HG03521 (cell line): ENCODE measurements at regions not wholly inside any gene's neighbourhood (a gene's known extent, or its start where the extent isn't known, plus 50 kb on each side); places are given as distances from the start of the nearest gene placed in this dataset.

Experiments
- ATAC-seq: cut with Tn5 transposase; IDR thresholded peaks from one replicate; pipeline ENCODE4 v1.9.1; 2021; ENCODE audit warnings: mild to moderate bottlenecking, moderate library complexity; ENCODE audit not compliant: unreplicated experiment

DNA sequence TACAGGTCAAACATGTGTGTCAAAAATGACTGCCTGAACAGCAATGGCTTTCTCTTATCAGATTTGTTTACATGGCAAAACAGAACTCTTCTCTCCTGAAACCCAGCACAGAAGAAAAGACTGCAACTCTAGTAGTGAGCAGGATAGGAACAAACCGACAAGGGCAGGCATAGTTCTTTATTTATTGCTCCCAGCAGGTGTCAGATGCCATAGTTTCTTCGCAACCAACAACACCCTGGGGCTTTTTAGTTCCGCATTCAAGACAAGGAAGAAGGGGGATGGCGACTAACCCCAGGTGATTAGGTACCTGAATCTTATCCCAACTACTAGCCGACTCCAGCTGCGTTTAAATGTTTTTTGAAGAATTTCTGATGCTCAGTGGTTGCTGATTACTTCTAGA, 367.5 kb upstream of the FIGN start:
- no peak for ATAC-seq

DNA sequence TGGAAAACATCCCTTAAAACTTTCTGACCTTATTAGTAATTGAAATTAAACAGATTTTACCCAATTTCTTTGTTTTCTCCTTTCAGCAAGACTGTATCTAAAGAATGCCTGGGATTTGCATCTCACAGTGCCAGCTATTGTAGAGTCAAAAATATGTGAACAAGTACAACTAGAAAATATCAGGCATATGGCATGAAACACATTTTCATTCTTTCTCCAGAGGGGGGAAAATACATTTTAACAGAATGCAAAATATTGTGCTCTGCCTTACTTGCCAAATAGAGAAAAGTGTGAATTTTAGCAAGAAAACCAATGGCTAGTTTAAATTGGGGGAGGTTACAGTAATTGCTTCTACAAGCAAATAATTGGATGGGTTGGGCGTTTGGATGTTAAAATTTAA, 366.6 kb upstream of the FIGN start:
- no peak for ATAC-seq

DNA sequence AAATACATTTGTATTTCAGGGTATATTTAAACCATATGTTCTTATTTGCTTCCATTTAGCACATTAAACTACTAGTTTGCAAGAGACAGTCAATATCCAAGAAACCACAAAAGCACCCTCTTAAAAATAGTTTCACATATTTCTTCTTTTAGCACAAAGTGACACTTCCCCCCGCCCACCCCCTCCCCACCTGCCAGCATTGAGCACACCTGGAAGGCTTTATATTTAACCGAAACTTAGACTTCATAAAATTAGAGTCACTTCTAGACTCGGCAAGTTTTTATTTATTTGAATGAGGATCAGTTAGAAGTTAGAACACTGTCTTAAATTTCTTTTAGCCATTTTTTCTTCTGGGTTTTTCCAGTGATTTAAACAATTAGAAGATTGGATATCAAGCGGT, 355.9 kb upstream of the FIGN start:
- ATAC-seq, result no peak

DNA sequence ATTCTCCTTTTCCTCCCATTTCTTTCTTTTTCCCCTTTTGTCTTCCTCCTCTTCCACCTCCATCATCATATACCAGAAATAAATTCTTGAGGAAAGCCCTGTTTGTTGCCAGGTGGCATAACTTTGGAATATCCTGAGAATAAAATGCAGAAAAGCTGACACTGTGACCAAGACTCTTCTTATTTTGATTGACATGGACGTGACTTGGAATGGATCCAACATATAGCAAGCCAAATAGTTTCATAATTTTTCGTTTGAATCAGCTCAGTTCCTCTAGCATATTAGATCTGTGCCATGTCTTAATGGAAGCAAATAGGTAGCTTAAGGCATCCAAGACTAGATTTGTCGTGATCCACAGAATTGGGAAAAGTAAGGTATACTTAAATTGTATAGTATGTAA, 354.7 kb upstream of the FIGN start:
- ATAC-seq, result no peak

DNA sequence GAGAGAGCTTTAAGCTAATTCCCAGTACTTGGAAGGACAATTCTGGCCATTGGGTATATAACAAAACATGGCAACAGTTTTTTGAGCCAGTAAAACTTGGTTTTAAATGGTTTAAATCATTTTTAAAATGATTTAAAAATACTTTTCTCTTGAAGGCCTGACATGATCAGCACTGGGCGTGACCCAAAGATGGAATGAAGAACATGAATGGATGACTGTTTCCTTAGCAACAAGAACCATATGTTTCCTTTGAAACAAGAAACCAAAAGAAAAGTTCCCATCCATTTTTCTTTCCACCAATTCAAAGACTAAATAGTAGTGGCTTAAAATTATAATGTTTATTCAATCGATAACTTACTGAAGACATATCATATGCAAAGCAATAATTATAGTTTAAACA, 348.3 kb upstream of the FIGN start:
- no peak for ATAC-seq

DNA sequence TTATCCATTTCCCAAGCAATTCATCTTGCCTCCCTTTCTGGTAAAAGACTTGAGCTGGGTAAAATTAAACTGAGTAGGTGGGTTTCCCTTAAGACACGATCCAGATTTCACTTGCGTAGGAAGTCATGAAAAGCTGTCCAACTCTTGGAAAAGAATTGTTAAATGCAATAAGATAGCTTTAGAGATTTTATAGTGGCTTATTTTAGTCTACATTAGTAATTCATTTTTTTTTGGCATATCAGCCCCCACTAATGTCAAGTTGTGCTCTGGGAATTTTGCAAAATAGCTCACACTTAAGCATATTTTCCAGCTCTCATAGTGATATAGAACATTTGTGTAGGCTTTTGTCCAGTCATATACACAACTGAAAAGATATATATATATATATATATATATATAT, 344.7 kb upstream of the FIGN start:
- ATAC-seq, result no peak

DNA sequence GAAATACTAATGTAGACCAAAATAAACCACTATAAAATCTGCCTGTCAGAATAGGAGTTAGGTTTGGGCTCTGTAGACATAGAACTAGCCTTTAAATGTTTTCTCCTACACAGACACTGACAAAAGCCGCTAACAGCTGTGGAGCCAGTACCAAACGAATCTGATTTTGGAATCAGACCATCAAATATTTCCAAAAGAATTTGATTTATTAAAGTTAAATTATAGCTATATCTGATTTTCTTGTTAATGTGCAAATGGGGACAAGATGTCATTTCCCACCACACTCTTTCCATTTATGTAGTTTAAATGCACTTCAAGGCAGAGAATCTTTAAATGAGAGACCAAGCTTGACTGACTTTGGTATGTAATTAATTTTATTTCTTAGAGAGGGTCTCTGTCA, 343.4 kb upstream of the FIGN start:
- ATAC-seq, result no peak

DNA sequence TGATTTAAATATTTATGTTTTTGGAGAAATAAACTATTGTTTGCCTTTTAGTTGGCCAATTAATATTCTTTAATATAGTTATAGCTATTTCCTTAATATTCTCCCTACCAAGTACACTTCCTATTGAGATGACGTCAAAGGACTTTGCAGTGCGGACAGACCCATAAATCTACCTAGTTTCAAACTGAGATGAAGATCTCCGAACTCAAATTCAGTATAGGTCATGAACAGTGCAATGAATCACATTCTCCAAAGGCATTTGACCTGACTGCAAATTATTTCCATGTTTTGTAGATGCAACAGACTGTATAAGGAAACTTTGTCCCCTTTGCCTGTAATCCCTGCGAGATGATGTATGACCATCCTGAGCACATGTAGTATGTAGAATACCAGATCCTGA, 342.6 kb upstream of the FIGN start:
- no peak for ATAC-seq

DNA sequence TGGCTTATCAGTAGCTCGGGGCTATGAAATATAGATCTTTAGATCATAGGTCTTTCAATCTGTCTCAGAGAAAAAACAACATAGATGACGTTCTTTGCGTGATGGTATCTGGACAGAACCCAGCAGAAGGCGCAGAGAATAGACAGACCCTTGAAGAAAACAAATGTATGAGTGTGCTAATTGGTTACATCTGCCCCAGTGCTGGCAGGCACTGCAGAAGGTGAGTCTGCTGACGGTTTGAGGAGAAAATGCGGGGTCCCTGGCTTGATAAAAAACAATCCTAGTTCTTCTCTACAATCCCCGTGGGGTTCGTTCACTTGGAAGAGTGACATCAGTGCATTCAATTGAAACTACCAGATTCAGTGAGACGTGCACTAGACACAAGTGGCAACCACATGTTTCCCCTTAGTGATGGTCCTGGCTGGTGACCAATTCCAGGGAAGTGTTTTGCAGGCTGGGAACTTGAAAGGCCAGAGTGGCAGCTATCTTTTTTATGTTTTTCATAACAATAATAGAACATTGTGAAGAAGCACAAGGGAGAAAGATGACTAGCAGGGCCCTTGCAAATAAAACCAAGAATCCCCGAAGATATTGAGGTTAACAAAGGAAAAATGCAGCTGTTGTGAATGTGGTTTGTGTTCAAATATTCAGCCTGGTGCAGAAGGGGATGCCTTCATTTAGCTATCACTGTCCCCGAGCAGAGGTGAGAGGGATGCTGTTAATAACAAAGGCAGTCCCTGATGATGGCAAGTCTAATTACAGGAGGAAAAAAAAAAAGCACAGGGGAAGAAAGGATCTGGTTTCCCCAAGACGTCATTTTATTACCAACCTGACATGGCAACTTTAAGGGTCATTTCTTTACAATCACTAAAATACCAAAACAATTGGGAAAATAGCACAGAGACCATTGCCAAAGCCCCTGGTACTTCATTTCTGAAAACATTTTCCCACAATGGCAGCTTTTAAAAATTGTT, 337.6 kb upstream of the FIGN start:
- ATAC-seq, result no peak

DNA sequence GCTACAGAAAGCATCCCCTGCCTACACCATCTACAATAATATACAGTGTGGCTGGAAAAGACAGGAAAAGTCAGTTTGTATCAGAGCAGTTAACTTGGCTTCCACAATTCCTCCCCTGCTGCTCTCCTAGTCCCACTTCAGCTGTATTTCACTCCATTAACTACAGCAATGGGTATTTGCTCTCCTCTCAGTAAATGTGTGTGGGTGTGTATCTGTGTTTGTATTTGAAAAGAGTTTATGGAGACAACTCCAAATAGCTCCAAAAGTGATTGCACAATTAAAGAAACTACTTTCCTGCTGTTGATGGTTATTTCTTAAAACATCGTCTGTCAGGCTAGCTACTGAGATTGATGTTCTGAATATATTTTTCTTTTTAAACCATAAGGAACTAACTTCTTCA, 333.7 kb upstream of the FIGN start:
- no peak for ATAC-seq

DNA sequence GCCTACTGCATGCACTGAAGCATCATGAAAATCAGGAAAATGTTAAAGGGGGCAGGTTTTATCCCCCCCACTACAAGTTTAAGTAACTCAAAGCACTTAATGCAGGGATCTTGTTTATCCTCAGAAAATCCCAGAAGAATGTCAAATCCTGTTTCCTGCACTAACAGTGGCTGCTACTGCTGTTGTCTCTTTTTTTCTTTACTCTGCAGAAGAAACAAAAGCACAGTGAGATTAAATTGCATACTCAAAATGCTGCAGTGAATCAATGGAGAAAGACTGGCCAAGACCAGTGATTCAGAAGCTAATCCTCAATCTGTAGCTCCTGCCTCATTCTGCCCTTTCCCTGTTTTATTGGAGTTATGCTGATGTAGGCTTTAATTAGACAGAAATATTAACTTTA, 332.3 kb upstream of the FIGN start:
- no peak for ATAC-seq

DNA sequence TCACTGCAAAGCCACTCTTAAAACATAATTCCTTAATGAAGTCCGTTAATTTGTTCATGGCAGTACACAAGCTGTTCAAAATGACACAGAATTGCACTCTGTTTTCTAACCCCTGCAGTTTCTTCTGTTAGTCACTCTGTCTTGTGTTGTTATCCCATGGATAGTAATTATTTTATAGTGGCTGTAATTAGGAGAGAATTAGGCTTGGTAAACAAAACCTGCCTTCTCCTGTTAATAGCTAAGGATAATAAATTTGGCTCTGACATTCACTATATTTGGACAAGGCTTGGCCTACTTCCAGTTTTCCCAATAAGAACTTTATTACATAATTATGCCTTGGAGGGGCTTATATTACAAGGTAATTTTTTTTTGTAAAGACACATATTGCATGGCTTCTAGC, 330.3 kb upstream of the FIGN start:
- ATAC-seq, result no peak

DNA sequence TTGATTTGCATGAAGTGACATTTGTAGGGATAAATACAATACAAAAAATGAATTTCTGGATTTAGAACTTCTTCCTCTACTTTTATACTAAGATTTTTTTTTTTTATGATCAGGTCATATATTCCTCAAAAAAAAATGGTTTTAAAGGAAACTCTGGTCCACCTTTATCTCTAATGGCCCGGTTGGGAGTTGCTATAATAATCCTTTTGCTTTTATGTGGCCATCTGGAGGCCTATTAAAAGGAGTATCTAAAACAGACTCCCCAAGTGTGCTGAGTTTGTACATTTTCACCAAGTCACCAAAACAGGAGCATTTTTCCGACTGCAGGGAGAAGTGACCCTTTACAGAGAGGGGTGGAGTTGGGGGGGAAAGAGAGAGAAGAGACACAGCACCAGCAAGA, 329.2 kb upstream of the FIGN start:
- ATAC-seq, result no peak

DNA sequence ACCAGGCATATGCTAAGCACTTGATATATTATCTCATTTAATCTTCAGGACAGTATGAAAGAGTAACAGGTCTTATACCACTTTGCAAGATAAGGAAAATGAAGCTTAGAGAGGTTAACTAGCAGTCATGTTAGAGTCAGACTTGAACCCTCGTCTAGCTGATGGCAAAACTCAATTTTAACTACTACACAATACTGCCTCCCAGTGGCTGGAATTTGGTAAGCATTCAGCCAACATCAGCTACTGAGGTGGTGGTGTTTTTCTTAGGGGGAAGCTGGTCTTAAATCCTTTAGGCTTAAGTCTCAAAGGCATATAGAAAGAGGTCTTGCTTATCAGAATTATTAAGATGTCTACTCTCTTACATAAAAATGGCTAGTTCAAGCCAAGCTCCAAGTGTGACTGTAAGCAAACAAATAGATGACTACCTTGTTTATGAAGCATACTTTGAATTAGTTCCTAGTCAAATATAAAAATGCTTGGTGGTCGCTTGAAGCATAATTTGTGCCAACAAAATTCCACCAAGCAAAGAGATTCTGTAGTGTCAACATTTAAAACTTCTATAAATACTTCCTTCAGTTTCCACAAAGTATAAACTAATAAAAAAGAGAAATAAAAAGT, 325.4 kb upstream of the FIGN start:
- ATAC-seq, result no peak

DNA sequence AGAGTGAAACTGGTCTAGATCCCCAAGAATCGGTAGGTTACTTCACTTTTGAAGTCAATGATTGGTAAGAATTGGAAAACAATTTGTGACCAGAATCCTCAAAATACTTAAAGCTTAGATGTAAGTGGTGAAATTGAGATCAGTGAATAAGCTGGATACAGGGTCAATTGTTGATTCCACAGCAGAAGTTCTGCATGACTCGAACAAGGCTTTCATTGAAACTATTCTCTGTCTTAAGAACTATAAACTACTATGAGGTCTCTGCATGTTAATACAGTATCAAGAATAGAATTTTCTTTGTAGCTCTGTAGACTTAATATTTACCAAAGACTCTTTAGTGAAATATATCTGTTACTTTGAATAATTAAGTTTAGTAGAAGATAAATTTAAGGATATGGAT, 324.2 kb upstream of the FIGN start:
- no peak for ATAC-seq

DNA sequence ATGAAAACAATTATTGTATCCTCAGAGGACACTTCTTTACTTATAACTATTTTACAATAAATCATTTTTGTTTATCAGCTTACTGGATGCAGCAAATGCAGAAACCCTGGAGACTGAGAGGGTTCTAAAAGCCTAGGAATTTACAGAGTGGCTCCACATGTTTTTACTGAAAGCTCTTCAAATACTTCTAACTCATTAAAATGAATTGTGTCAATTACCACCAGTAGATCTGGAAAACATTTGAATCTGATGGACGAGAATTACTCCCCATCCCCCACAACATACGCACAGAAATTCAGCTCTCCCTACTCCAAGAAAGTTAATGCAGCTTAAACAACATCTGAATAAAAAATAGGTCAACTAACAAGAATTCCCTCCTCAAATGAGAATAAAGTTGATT, 319.8 kb upstream of the FIGN start:
- ATAC-seq, result no peak

DNA sequence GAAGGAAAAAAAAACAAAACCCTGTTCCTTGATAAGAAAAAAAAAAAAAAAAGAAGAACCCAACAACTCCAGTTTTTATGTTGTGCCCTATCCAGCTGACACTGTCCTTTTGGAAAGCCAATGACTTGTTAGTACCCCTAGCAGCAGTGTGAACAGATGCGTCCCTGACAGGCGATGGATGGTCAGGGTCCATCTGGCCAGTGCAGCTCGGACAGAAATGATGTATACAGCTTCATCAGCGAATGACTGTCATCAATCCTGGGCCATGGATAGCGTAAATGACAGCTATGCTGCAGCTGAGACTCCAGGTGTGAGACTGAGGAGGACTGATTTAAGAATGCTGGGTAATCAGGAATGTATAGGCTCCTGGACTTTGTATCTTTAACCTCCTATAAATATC, 318.8 kb upstream of the FIGN start:
- ATAC-seq, result no peak

DNA sequence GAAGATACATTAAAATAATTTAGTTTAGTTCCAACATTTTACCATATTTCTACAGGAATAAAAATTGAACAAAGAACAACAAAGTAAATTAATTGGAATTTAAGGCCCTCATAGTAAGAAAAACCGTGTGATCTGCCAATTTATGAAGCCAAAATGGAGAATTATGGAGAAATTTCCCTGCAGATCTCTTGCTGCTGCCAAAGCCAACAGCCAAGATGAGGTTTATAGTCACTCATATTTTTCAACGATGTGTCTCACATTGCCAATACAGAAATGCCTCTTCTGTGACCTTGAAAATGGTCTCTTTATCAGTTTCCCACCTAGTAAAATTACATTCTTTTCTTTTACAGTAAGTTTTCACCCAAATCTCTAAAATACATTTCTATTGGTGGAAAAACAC, 317.2 kb upstream of the FIGN start:
- ATAC-seq, result no peak

DNA sequence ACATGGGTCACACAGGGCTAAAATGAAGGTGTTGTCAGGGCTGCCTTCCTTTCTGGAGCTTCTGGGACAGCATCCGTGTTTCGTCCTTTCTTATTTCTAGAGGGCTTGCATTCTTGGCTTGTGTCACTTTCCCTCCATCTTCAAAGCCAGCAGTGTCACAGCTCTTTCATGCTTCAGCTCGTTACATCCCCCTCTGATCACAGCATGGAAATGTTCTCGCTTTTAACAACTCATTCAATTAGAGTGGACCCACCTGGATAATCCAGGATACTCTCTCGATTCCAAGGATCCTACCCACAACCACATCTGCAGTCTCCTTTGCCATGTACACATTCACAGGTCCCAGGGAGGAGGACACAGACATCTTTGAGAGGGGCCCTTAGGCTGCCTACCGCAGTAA, 316.2 kb upstream of the FIGN start:
- no peak for ATAC-seq

DNA sequence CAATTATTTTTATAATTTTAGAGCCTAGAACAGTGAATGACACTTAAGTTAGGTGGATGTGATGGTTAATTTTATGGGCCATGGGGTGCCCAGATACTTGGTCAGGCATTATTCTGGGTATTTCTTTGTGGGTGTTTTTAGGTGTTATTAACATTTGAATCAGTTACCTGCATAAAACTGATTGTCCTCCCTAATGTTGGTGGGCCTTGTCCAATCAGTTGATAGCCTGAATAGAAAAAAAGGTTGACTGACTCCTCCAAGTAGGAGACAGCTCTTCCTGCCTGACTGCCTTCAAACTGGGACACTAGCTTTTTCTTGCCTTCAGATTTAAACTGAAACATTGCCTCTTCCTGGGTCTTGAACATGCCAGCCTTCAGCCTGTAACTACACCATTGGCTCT, 312.9 kb upstream of the FIGN start:
- no peak for ATAC-seq

DNA sequence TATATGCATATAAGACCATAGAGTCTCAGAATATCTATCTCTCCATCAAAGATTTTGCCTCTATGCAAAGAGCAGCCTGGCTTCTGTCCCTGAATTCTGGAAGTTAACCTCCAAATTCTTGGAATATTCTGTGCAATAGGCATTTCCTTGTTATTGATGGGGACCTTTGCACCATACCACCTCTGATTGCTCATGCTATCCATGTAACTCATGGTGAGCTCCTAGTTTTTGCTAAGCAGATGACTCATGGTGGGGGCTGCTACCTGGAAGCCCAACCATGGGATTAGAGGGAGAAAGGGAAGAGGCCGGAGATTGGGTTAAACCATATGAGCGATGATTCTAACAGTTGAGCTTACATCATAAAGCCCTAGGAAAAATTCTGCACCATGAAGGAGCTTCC, 310.2 kb upstream of the FIGN start:
- ATAC-seq, result no peak

DNA sequence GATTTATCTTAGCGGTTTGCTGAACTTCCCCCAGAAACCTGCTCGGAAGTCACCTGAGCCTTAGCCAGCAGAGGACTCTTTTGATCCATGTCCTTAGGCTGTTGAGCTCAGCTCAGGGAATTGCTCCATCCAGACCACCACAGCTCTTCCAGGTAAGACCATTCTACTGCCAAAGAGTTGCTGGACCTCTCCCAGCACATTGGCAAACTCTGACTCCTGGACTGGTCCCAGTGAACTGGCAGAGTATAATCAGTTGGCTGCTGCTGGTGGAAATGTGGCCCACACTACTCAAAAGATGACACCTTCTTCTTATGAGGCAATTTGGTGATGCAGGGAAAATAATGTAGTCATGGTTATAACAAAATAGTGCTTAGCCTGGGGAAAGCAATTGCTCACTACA, 308.8 kb upstream of the FIGN start:
- no peak for ATAC-seq

DNA sequence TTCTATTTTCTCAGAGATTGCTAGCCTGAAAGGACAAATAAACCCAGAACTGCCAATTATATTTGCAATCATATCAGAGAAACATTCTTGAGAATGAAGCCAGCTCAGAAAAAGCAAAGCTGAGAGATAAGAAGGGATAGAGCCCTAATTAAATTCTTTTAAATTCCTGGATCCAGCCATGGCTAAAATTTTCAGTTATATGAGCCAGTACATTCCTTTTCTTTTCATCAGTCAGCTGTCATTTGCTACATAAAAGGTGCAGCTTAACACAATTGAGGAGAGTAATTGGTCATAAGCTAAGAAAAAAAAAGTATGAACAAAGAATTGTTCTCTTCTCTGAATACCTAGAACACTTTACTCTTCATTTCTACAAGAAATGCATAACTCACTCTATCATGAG, 303.5 kb upstream of the FIGN start:
- no peak for ATAC-seq
